Limb (tissue), 2 donors: ENCODE measurements at regions not wholly inside any gene's neighbourhood (a gene's known extent, or its start where the extent isn't known, plus 50 kb on each side); places are given as distances from the start of the nearest gene placed in this dataset.

ENCODE experiments used
- DNase-seq, 2 donors: peaks; one replicate each; pipeline ENCODE4 v3.0.0-alpha.2; 2016; ENCODE audit errors: extremely low spot score in 2 of 2

- no peak for DNase-seq
Measured at GRCh38 chr2:78264130-78264529, 742.0 kb upstream of the LRRTM4 start.

- DNase-seq, result no peak
Measured at GRCh38 chr2:78281164-78281563, 744.3 kb upstream of the REG3G start.

GRCh38 chr2:78290581-78291214, 734.8 kb upstream of the REG3G start:
- DNase-seq, result no peak

GRCh38 chr2:78293768-78294167, 731.7 kb upstream of the REG3G start:
- DNase-seq, result no peak

- no peak for DNase-seq
Measured at GRCh38 chr2:78301166-78301789, 724.2 kb upstream of the REG3G start.

- DNase-seq, result no peak
Measured at GRCh38 chr2:78304678-78305077, 720.8 kb upstream of the REG3G start.

GRCh38 chr2:78309460-78309859, 716.0 kb upstream of the REG3G start:
- DNase-seq, result no peak

- no peak for DNase-seq
Measured at GRCh38 chr2:78315368-78315767, 710.1 kb upstream of the REG3G start.

- DNase-seq, result no peak
Measured at GRCh38 chr2:78318275-78318674, 707.2 kb upstream of the REG3G start.

GRCh38 chr2:78330193-78330592, 695.3 kb upstream of the REG3G start:
- no peak for DNase-seq

- peak in 1 of 2 donors; percentile 45 for DNase-seq
Measured at GRCh38 chr2:78351208-78351607, 674.3 kb upstream of the REG3G start.

GRCh38 chr2:78353168-78353567, 672.3 kb upstream of the REG3G start:
- DNase-seq, result no peak

- peak in 1 of 2 donors; percentile 23 for DNase-seq
Measured at GRCh38 chr2:78355967-78356366, 669.5 kb upstream of the REG3G start.

- DNase-seq, result no peak
Measured at GRCh38 chr2:78383576-78383975, 641.9 kb upstream of the REG3G start.

GRCh38 chr2:78397198-78397597, 628.3 kb upstream of the REG3G start:
- no peak for DNase-seq

GRCh38 chr2:78407960-78408794, 617.3 kb upstream of the REG3G start:
- DNase-seq, result no peak

GRCh38 chr2:78408795-78409118, 616.7 kb upstream of the REG3G start:
- no peak for DNase-seq

- DNase-seq, result no peak
Measured at GRCh38 chr2:78411303-78411702, 614.2 kb upstream of the REG3G start.

- no peak for DNase-seq
Measured at GRCh38 chr2:78416625-78417300, 608.7 kb upstream of the REG3G start.

GRCh38 chr2:78417355-78417754, 608.1 kb upstream of the REG3G start:
- DNase-seq, result peak in 1 of 2 donors; percentile 6

- DNase-seq, result peak in 1 of 2 donors; percentile 61
Measured at GRCh38 chr2:78418021-78418420, 607.5 kb upstream of the REG3G start.

GRCh38 chr2:78420132-78420531, 605.4 kb upstream of the REG3G start:
- no peak for DNase-seq
